Kidney (tissue), 13 donors: ENCODE measurements at regions not wholly inside any gene's neighbourhood (a gene's known extent, or its start where the extent isn't known, plus 50 kb on each side); places are given as distances from the start of the nearest gene placed in this dataset.

Experiments used
- DNase-seq, 5 donors: peaks; one replicate each; pipeline ENCODE4 v3.0.0-alpha.2; 2013 to 2020
- FAIRE-seq: peaks from 2 replicates; lab custom pipeline; 2012; peaks lifted over from hg19 to GRCh38; lab: Jason Lieb, UNC
- H3K27ac ChIP-seq, 2 donors: one replicate each; pipeline ENCODE4 v1.7.0; 2013; ENCODE audit warnings: low read depth in 2 of 2, low read length in 2 of 2, inconsistent platforms in 1 of 2
- H3K27me3 ChIP-seq: one replicate; pipeline ENCODE4 v1.7.1; 2013; ENCODE audit warnings: low read length, inconsistent platforms; ENCODE audit not compliant: control insufficient read depth, insufficient read depth
- H3K36me3 ChIP-seq, 3 donors: one replicate each; pipeline versions ENCODE4 v1.7.0 to v1.7.1; 2013; ENCODE audit warnings: low read length in 3 of 3, control low read depth in 1 of 3, inconsistent platforms in 1 of 3; ENCODE audit not compliant: insufficient read depth in 3 of 3, control insufficient read depth in 2 of 3
- H3K4me1 ChIP-seq, 3 donors: one replicate each; pipeline versions ENCODE4 v1.7.0 to v1.7.1; 2013; ENCODE audit warnings: low read length in 3 of 3, inconsistent platforms in 1 of 3, low read depth in 1 of 3; ENCODE audit not compliant: control insufficient read depth in 2 of 3, insufficient read depth in 2 of 3
- H3K4me3 ChIP-seq, 3 donors: one replicate each; pipeline versions ENCODE4 v1.7.0 to v1.8.1; 2013; ENCODE audit warnings: low read length in 3 of 3, control low read depth in 1 of 3, inconsistent platforms in 1 of 3
- H3K9ac ChIP-seq, 3 donors: one replicate each; pipeline versions ENCODE4 v1.7.0 to v1.7.1; 2013; ENCODE audit warnings: low read length in 3 of 3, control low read depth in 1 of 3, inconsistent platforms in 1 of 3
- H3K9me3 ChIP-seq, 3 donors: one replicate each; pipeline versions ENCODE4 v1.7.0 to v1.7.1; 2013; ENCODE audit warnings: low read length in 3 of 3, control low read depth in 1 of 3, inconsistent platforms in 1 of 3; ENCODE audit not compliant: control insufficient read depth in 2 of 3, insufficient read depth in 1 of 3
- intact Hi-C: fragments of 100-400 bp; cut with DNase I; formaldehyde crosslinking; loops from one replicate; pipeline ENCODE4 v1.11.1; 2022
- TF ChIP-seq, protein P1 (sequence below): IDR thresholded peaks from 3 replicates; pipeline ENCODE4 v1.5.1; 2012; ENCODE audit warnings: mild to moderate bottlenecking, moderate library complexity, borderline replicate concordance; ENCODE audit not compliant: insufficient read depth; ENCODE audit errors: extremely low read depth
- donor health status: control.
- donor health status: control.
- donor health status: control.
- donor health status: control.
- donor health status: control.
- donor health status: DM: yes; HTN: yes; CAD: no.
- donor health status: Normal renal cell carcinoma (clear cell type).

DNA sequence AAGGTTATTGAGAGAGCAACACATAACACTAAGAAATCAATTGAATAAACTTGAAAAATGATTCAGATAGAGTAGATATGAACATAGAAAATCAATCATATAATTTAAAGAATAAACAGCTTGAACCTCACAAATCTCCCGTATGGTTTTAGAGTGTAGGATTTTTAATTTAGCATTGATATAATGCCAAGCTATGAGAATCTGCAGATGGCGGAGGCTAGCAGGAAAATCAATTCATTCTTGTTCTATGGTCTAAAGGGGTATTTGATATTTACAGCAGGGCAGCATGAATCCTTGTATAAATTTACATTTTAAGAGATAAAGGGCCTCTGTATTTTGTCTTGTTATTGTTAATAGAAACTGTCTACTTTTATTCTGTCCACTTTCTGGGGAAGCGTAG is 797.0 kb downstream of the GALR1 start:
- TF ChIP-seq, protein P1, sequence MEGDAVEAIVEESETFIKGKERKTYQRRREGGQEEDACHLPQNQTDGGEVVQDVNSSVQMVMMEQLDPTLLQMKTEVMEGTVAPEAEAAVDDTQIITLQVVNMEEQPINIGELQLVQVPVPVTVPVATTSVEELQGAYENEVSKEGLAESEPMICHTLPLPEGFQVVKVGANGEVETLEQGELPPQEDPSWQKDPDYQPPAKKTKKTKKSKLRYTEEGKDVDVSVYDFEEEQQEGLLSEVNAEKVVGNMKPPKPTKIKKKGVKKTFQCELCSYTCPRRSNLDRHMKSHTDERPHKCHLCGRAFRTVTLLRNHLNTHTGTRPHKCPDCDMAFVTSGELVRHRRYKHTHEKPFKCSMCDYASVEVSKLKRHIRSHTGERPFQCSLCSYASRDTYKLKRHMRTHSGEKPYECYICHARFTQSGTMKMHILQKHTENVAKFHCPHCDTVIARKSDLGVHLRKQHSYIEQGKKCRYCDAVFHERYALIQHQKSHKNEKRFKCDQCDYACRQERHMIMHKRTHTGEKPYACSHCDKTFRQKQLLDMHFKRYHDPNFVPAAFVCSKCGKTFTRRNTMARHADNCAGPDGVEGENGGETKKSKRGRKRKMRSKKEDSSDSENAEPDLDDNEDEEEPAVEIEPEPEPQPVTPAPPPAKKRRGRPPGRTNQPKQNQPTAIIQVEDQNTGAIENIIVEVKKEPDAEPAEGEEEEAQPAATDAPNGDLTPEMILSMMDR = no peak
- FAIRE-seq (no peak), DNase-seq (no peak)
- H3K27ac ChIP-seq = no peak overlapping the region
- H3K9me3 ChIP-seq = peaks cover 0 to 4% (median 0%) of the 10 kb centered on the region in 3 donors
- no peaks in the 10 kb centered on the region for H3K4me1 ChIP-seq
- intact Hi-C loops = no loop called here
- H3K36me3 ChIP-seq = no peaks in the 10 kb centered on the region
- no peak overlapping the region for H3K9ac ChIP-seq
- H3K4me3 ChIP-seq = no peak overlapping the region
- no peaks in the 10 kb centered on the region for H3K27me3 ChIP-seq

DNA sequence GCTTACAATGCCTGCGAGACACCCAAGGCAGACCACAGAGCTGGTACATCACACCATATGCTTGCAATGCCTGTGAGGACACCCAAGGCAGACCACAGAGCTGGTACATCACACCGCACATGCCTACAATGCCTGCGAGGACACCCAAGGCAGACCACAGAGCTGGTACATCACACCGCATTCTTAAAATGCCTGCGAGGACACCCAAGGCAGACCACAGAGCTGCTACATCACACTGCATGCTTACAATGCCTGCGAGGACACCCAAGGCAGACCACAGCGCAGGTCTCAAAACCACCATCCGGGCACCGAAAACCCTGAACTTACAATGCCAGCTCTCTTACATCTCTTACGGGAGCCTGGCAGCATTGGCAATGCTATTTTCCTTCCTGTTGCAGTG is 799.6 kb downstream of the GALR1 start:
- Histone ChIP-seq H3K27me3 (no peaks in the 10 kb centered on the region), H3K4me1 (no peaks in the 10 kb centered on the region), H3K27ac (no peak overlapping the region), H3K36me3 (no peaks in the 10 kb centered on the region), H3K4me3 (no peak overlapping the region), H3K9me3 (no peaks in the 10 kb centered on the region), H3K9ac (no peak overlapping the region)
- no peak for DNase-seq
- intact Hi-C loops = no loop called here
- TF ChIP-seq, protein P1 = no peak
- FAIRE-seq = no peak

DNA sequence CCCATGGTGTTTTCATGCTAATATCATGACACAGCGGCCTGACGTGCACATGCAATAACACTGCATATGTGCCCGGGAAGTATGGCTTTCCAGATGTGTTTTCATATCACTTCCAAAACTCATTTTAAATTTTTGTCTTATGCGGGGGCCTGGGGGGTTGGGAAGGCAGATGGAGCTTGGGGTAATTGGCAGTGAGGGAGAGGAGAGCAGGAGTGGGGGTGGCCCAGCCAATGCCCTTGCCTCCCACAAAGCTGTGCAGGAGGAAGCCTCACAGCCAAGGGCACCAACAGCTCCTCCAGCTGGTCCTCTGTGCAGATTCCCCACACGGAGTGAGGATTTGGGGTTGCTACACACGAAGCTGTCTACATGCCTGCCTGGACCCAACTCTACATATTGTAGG is 805.2 kb downstream of the GALR1 start:
- Histone ChIP-seq H3K4me3 (no peak overlapping the region), H3K9me3 (no peaks in the 10 kb centered on the region), H3K27ac (no peak overlapping the region), H3K9ac (no peak overlapping the region), H3K4me1 (no peaks in the 10 kb centered on the region), H3K27me3 (no peaks in the 10 kb centered on the region), H3K36me3 (no peaks in the 10 kb centered on the region)
- DNase-seq = no peak
- FAIRE-seq = no peak
- TF ChIP-seq, protein P1 = no peak
- intact Hi-C loops = no loop called here

DNA sequence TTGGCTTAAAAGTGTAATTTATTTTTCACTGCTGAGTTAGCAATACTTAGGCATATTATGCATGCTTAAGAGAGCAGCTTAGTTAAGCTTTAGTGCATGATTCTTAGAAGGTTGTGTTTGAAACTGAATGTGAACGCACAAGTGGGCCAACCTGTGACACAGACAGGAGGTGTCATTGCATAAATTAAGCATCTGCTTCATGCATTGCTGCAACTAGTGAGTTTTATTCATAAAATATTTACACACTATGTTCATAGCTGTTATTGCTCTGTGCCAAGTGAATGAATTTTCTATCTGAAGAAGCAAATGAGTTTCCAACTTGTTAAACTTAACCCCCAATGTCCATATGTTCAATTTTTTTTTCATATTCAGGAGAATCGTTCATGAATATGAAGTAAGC is 806.4 kb downstream of the GALR1 start:
- TF ChIP-seq, protein P1 = no peak
- H3K4me1 ChIP-seq = no peaks in the 10 kb centered on the region
- H3K27ac ChIP-seq = no peak overlapping the region
- H3K36me3 ChIP-seq = no peaks in the 10 kb centered on the region
- H3K9me3 ChIP-seq = no peaks in the 10 kb centered on the region
- no peak overlapping the region for H3K9ac ChIP-seq
- intact Hi-C loops = no loop called here
- H3K27me3 ChIP-seq = no peaks in the 10 kb centered on the region
- FAIRE-seq (no peak), DNase-seq (no peak)
- H3K4me3 ChIP-seq = no peak overlapping the region
